ENCODE measurements at regions not wholly inside any gene's neighbourhood (a gene's known extent, or its start where the extent isn't known, plus 50 kb on each side); places are given as distances from the start of the nearest gene placed in this dataset.

DNA sequence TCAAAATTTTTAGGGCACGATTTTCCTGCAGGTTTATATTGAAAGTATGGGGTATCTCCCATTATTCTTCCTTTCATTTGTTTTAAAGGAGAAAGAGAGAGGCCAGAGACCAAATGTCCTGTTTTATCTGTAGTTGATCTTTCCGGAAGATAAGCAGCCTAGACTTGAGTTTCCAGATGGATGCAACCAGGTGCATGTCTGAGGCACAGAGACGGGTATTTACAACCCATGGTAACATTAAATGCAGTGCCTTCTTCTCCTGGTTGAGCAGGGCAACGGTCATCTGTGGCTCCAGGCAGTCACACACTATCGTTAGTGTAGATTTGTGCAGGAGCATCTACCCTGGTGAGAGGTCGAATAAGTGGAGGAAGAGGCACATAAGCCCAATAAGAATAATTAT is 1507.1 kb downstream of the UQCRFS1 start:
- DNase-seq (ENCODE audit: low read depth): no peak

DNA sequence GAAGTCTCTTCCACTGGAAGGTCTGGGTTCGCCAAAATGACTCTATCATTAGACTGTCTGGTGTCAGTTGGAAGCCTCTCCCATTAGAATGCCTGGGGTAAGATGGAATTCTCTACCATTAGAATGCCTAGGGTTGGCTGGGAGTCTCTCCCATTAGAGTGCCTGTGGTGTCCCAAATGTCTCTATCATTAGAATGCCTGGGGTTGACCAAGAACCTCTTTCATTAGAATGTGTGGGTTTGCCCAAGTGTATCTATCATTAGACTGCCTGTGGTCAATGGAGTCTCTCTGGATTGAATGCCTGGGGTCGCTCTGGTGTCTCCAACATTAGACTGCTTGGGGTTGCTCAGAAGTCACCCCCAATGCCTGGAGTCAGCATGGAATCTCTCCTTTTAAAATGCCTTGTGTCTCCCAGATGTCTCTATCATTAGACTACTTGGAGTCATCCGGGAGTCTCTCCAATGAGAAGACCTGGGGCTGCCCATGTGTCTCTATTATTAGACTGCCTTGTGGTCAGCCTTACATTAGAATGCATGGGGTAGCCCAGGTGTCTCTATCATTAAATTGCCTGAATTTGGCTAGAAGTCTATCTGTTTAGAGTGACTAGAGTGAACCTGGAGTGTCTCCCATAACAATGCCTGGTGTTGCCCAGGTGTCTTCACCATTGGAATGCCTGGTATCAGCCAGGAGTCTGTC is 1518.4 kb downstream of the UQCRFS1 start:
- no peak for DNase-seq (ENCODE audit: low read depth)

DNA sequence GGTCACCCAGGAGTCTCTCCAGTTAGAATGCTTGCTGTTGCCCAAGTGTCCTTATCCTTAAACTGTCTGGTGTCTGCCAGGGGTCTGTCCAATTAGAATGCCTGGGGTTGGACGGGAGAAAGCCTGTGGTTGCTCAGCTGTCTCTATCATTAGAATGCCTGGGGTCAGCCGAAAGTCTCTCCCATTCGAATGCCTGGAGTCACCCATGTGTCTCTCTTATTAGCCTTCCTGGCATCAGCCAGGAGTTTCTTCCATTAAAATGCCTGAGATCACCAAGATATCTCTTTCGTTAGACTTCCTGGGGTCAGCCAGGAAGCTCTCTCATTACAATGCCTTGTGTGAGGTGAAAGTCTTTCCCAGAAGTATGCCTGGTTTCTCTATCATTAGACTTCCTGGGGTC is 1521.0 kb downstream of the UQCRFS1 start:
- DNase-seq (ENCODE audit: low read depth): no peak

DNA sequence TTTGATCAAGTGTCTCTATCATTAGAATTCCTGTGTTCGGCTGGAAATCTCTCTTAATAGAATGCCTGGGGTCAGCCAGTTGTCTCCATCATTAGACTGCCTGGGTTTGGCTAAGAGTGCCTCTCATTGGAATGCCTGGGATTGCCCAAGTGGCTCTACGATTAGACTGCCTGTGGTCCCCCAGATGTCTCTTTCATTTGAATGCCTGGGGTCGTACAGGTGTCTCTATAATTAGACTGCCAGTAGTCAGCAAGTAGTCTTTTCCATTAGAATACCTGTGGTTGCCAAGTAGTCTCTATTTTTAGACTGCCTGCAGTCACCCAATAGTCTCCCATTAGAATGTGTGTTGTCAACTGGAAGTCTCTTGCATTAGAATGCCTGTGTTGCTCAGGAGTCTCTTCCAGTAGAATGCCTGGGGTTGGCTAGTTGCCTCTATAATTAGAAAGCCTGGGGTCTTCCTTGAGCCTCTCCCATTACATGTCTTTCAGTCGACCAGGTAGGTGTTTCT is 1523.2 kb downstream of the UQCRFS1 start:
- DNase-seq (ENCODE audit: low read depth): no peak

DNA sequence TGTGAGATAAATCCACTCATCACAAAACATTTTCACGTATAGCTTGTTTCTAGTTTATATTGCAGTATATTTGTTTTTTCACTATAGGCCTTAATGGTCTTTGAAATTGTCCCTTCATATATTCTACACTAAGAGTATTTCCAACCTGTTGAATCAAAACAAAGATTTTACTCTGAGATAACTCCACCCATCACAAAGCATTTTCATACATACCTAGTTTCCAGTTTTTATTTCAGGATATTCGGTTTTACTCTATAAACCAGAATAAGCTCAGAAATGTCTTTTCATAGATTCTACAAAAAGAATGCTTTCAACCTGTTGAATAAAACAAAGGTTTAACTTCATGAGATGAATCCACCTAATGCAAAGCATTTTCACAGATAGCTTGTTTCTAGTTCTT is 1528.7 kb downstream of the UQCRFS1 start:
- DNase-seq (ENCODE audit: low read depth): no peak

DNA sequence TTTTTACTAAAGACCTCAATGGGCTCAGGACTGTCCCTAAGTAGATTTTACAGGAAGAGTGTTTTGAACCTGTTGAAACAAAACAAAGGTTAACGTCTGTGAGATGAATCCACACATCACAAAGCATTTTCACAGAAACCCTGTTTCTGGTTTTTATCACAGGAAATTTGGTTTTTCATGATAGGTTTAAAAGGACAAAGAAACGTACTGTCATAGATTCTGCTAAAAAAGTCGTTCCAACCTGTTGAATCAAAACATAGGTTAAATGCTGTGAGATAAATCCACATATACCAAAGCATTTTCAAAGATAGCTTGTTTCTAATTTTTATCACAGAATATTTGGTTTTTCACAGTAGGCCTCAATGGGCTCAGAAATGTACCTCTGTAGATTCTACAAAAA is 1531.0 kb downstream of the UQCRFS1 start:
- no peak for DNase-seq (ENCODE audit: low read depth)

DNA sequence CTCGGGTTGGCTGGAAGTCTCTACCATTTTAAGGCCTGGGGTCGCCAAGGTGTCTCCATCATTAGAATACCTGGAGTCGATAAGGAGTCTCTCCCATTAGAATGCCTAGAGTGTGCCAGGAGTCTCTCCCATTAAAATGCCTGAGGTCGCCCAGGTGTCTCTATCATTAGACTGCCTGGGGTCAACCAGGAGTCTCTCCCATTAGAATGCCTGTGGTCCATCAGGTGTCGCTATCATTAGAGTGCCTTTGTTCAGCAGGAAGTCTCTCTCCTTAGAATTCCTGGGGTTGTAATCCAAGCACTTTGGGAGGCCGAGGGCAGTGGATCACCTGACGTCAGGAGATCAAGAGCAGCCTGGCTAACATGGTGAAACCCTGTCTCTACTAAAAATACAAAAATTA is 1533.0 kb downstream of the UQCRFS1 start:
- no peak for DNase-seq (ENCODE audit: low read depth)

DNA sequence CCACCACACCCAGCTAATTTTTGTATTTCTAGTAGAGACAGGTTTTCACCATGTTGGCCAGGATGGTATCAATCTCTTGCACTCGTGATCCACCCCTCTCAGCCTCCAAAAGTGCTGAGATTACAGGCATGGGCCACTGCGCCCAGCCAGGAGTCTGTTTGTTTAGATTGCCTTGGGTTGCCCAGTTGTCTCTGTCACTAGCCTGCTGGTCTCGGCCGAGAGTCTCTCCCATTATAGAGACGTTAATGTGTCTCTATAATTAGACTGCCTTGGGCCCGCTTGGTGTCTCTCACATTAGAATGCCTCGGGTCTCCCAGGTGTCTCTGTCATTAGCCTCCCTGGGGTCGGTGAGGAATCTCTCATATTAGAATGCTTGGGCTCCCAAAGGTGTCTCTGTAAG is 1533.6 kb downstream of the UQCRFS1 start:
- DNase-seq (ENCODE audit: low read depth): no peak

DNA sequence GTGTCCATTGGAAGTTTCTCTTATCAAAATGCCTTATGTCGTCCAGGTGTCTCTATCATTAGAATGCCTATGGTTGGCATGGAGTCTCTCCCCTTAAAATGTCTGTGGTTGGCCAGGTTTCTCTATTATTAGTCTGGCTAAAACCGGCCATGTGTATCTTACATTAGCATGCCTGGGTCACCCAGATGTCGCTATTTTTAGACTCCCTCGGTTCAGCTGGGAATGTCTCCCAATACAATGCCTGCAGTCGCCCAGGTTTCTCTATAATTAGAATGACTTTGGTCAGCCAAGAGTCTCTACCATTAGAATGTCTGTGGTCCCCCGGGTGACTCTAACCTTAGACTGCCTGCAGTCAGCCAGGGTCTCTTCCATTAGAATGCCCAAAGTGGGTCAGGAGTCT is 1536.1 kb downstream of the UQCRFS1 start:
- no peak for DNase-seq (ENCODE audit: low read depth)

DNA sequence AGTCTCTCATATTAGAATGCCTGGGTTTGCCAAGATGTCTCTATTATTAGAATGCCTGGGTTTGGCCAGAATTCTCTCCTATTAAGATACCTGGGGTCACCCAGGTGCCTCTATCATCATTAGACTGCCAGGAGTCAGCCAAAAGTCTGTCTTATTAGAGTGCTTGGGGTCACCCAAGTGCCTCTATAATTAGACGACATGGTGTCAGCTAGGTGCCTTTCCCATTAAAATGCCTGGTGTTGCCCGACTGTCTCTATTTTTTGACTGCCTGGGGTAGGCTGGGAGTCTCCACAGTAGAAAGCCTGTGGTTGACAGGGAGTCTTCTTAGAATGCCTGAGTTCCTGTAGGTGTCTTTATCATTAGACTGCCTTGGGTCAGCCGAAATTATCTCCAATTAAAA is 1536.6 kb downstream of the UQCRFS1 start:
- no peak for DNase-seq (ENCODE audit: low read depth)

DNA sequence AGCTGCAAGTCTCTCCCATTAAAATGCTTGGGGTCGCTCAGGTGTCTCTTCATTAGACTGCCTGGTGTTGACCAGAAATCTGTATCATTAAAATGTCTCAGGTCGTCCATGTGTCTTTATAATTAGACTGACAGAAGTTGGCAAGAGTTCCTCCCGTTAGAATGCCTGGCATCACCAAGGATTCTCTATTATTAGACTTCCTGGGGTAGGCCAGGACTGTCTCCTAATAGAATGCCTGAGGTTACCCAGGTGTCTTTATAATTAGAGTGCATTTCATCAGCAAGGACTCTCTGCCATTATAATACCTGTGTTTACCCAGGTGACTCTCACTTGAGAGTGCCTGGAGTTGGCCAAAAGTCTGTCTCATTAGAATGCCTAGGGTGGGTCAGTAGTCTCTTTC is 1537.2 kb downstream of the UQCRFS1 start:
- no peak for DNase-seq (ENCODE audit: low read depth)

DNA sequence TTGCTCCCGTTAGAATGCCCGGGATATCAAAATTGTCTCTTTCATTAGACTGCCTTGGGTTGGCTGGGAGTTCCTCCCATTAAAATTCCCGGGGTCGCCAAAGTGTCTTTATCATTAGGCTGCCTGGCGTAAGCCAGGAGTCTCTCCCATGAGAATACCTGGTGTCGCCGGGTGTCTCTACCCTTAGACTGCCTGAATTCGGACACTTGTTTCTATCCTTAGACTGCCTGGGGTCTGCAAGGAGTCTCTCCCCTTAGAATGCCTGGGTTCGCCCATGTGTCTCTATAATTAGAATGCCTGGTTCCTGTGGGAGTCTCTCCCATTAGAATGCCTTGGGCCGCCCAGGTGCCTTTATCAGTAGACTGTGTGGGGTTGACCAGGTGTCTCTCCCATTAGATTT is 1538.2 kb downstream of the UQCRFS1 start:
- DNase-seq (ENCODE audit: low read depth): no peak

DNA sequence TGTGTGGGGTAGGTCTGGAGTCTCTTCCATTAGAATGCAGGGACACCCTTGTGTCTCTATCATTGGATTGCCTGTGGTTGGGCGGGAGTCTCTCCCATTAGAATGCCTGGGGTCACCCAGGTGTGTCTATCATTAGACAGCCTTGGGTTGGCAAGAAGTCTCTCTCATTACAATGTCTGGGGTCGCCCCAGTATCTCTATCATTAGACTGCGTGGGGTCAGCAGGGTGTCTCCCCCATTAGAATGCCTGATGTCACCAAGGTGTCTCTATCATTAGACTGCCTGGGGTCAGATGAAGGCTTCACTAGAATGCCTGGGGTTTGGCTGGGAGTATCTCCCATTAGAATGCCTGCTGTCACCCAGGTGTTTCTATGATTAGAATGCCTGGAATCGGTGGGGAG is 1539.0 kb downstream of the UQCRFS1 start:
- no peak for DNase-seq (ENCODE audit: low read depth)

DNA sequence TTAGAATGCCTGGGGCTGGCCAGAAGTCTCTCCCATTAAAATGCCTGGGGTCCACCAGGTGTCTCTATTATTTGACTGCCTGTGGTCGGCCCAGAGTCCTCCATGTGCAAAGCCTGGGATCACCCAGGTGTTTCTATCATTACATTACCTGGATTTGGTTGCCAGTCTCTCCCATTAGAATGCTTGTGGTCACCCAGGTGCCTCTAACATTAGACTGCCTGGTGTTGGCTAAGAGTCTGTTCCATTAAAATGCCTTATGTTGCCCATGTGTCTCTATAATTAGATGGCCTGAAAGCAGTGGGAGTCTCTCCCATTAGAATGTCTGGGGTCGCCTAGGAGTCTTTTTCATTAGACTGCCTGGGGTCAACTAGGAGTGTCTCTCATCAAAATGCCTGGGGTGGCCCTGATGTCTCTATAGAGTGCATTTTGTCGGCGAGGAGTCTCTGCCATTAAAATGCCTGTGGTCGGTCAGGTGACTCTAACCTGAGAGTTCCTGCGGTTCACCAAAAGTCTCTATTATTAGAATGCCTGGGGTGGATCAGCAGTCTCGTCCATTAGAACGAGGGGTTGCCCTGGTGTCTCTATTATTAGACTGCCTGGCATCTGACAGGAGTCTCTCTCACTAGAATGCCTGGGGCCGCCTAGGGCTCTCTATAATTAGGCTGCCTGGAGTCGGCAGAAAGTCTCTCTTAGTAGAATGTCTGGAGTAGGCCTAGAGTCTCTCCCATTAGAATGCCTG is 1540.5 kb downstream of the UQCRFS1 start:
- no peak for DNase-seq (ENCODE audit: low read depth)

DNA sequence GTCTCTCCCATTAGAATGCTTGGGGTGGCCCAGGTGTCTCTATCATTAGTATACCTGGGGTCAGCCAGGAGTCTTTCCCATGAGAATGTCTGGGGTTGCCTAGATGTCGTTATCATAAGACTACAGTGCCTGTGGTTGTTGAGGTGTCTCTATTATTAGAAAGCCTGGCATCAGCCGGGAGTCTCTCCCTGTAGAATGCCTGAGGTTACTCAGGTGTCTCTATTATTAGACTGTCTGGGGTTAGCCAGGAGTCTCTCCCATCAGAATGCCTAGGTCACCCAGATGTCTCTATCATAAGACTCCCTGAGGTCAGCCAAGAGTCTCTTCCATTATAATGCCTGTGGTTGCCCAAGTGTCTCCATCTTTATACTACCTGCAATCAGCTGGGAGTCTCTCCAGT is 1541.1 kb downstream of the UQCRFS1 start:
- no peak for DNase-seq (ENCODE audit: low read depth)

DNA sequence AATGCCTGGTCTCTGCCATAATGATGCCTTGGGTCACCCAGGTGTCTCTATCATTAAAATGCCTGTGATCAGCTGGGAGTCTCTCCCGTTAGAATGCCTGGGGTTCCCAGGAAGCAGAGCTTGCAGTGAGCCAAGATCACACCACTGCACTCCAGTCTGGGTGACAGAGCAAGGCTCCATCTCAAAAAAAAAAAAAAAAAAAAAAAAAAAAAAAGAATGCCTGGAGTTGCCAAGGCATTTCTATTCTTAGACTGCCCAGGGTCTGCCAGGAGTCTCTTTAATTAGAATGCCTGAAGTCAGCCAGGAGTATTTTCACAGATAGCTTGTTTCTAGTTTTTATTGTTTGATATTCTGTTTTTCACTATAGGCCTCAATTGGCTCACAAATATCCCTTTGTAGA is 1552.5 kb downstream of the UQCRFS1 start:
- no peak for DNase-seq (ENCODE audit: low read depth)

DNA sequence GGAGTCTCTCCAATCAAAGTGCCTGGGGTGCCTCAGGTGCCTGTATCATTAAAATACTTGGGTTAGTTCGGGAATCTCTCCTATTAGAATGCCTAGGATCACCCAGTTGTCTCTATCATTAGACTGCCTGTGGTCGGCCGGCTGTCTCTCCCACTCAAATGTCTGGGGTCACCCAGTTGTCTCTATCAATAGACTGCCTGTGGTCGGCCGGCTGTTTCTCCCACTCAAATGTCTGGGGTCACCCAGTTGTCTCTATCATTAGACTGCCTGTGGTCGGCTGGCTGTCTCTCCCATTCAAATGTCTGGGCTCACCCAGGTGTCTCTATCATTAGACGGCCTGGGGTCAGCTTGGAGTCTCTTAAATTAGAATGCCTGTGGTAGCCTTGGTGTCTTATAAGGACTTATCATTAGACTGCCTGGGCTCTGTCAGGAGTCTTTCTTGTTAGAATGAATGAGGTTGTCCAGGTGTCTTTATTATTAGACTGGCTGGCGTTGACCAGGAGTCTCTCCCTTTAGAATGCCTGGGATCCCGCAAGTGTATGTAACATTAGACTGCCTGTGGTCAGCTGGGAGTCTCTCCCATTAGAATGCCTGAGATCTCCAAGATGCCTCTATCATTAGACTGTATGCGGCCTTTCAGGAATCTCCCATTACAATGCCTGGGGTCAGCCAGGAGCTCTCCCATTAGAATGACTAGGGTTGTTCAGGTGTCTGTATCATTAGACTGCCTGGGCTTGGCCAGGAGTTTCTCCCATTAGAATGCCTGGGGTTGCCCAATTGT is 1555.5 kb downstream of the UQCRFS1 start:
- no peak for DNase-seq (ENCODE audit: low read depth)

DNA sequence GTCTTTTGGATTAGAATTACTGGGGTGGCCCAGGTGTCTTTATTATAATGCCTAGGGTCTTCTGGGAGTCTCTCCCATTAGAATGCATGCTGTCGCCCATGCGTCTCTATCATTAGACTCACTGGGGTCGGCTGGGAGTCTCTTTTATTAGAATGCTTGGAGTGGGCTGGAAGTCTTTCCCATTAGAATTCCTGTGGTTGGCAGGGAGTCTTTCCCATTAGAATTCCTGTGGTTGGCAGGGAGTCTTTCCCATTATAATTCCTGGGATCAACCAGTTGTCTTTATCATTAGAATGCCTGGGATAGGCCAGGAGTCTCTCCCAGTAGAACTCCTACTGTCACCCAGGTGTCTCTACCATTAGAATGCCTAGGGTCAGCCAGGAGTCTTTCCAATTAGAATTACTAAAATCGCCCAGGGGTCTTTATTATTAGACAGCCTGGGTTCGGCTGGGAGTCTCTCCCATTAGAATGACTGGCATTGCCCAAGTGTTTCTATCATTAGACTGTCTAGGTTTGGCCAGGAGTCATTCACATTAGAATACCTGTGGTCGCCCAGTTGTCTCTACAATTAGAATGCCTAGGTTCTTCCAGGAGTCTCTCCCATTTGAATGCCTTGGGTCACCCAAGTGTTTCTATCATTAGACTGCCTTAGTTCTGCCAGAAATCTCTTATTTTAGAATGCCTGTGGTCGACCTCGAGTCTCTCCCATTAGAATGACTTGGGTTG is 1558.5 kb downstream of the UQCRFS1 start:
- DNase-seq (ENCODE audit: low read depth): no peak

DNA sequence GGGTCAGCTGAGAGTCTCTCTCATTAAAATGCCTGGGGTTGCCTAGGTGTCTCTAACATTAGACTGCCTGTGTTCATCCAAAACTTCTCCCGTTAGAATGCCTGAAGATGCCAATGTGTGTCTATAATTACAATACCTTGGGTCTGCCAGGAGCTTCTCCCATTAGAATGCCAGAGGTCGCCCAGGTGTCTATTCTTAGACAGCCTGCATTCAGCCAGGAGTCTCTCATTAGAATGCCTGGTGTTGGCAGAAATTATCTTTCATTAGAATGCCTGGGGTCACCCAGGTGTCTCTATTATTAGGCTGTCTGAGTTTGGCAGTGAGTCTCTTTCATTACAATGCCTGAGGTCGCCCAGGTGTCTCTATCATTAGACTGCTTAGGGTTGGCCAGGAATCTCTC is 1560.2 kb downstream of the UQCRFS1 start:
- no peak for DNase-seq (ENCODE audit: low read depth)

DNA sequence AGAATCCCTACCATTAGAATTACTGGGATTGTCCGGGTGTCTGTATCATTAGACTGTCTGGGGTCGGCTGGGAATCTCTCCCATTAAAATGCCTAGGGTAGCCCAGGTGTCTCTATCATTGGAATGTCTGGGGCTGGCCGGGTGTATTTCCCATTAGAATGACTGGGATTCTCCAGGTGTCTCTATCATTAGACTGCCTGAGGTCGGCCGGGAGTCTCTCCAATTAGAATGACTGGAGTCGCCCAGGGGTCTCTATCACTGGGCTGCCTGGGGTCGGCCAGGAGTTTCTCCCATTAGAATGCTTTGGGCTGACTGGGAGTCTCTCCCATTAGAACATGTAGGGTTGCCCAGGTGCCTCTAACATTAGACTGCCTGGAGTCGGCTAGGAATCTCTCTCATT is 1560.7 kb downstream of the UQCRFS1 start:
- DNase-seq (ENCODE audit: low read depth): no peak

DNA sequence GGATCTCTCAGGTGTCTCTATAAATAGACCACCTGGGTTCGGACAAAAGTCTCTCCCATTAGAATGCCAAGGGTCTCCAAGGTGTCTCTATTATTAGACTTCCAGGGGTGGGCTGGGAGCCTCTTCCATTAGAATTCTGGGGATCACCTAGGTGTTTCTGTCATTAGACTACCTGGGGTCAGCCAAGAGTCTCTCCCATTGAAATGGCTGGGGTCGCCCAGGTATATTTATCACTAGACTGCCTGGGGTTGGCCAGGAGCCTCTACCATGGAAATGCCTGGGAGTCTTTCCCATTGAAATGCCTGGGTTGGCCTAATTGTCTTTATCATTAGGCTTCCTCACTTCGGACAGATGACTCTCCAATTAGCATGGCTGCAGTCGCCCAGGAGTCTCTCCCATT is 1565.5 kb downstream of the UQCRFS1 start:
- DNase-seq (ENCODE audit: low read depth): no peak

DNA sequence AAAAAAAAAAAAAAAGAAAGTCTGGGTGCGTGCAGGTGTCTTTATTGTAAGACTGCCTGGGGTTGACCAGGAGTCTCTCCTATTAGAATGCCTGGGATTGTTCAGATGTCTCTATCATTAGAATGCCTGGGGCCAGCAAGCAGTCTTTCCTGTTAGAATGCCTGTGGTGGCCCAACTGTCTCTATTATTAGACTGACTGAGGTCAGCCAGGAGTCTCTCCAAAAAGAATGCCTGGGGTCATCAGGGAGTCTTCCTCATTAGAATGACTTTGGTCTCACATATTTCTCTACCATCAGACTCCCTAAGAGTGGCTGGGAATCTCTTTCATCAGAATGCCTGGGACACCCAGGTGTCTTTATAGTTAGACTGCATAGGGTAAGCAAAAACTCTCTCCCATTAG is 1577.5 kb downstream of the UQCRFS1 start:
- DNase-seq (ENCODE audit: low read depth): no peak
